NCI-H345 treated with DMSO at 0.1 percent for 48 hours (cell line): ENCODE measurements at regions not wholly inside any gene's neighbourhood (a gene's known extent, or its start where the extent isn't known, plus 50 kb on each side); places are given as distances from the start of the nearest gene placed in this dataset.

Experiments used
- DNase-seq: peaks from one replicate; lab custom pipeline; 2025; ENCODE audit not compliant: unreplicated experiment; lab: John Stamatoyannopoulos, UW

- DNase-seq, result no peak
Measured at GRCh38 chr22:46077669-46078099, 72.6 kb upstream of the PPARA start.

DNA sequence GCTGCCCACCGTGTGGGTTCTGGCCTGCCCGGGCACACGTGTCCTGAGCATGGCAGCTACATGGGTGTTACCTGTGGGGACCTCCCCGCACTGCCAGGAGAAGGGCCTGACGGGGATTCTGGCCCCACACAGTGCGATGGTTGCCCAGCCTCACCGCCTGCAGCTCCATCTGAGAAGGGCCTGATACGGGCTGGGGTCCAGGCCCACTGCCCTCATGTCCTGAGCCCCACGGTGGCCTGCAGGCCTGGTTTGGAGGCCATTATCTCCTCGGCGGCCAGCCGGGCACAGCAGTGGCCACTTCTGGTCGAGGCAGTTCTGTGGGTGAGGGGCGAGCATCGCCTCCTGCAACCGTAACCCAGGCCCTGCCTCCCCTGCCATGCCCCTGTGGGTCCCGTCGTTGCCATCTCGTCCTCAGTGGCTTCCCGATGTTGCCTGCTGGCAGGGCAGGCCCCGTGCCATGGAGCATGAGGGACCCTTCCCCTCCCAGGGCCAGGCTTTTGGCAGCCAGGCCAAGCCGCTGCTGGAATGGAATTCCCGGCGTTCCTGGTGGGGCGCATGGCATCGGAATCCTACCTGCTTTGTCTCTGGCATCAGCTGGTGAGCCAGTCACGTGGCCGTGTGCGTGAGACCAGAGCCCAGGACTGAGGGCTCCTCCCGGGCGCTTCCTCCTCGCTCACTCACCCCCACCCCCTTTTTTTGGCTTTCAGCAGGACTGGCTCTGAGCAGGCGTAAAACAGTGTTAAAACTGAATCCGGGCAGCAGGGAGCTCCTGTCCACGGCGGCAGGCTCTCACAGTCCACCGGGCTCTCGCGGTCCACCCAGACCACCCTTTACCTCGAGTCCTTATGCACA lies 71.9 kb upstream of the PPARA start:
- no peak for DNase-seq

DNA sequence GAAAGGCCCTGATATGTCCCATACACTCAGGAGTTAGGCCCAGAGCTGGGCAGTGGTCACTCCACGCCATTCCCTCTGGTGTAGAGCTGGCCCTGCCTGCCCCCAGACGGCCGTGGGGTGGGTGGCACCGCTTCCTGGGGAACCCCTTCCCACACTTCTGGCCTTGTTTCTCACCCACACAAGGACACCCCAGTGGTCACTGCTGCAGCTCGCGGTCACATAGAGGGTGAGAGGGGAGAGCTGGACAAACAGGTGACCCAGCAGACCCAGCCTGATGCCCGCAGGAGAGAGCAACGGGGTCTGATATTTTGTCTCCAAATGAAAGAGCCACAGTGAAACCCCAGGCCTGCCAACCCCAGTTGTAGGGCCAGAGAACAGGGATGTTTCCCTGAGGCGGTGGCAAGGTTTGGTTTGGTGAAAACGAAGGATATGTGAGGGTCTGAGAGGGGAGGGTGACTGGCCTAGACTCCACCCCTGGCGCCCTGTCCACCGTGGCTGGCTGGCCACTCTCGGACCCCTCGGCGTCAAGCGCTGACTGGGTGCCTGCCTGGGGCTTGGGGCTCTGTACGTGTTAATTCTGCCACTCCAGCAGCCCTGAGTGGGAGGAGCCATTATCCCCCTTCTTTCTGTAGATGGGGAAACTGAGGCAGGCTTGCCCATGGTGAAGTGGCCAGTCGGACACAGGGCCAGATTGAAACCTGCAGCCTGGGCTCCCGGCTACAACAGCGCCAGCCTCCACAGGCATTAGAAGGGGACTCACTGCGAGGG lies 71.0 kb upstream of the PPARA start:
- no peak for DNase-seq

- no peak for DNase-seq
Measured at GRCh38 chr22:46079861-46080821, 70.2 kb upstream of the PPARA start.

- DNase-seq, result no peak
Measured at GRCh38 chr22:46081036-46081830, 69.1 kb upstream of the PPARA start.

GRCh38 chr22:46081831-46082210 lies 68.5 kb upstream of the PPARA start:
- DNase-seq, result no peak

- no peak for DNase-seq
Measured at GRCh38 chr22:46082633-46083032, 67.7 kb upstream of the PPARA start.

GRCh38 chr22:46083383-46084350 lies 66.7 kb upstream of the PPARA start:
- DNase-seq, result no peak

GRCh38 chr22:46084376-46084775 lies 66.0 kb upstream of the PPARA start:
- DNase-seq, result no peak

DNA sequence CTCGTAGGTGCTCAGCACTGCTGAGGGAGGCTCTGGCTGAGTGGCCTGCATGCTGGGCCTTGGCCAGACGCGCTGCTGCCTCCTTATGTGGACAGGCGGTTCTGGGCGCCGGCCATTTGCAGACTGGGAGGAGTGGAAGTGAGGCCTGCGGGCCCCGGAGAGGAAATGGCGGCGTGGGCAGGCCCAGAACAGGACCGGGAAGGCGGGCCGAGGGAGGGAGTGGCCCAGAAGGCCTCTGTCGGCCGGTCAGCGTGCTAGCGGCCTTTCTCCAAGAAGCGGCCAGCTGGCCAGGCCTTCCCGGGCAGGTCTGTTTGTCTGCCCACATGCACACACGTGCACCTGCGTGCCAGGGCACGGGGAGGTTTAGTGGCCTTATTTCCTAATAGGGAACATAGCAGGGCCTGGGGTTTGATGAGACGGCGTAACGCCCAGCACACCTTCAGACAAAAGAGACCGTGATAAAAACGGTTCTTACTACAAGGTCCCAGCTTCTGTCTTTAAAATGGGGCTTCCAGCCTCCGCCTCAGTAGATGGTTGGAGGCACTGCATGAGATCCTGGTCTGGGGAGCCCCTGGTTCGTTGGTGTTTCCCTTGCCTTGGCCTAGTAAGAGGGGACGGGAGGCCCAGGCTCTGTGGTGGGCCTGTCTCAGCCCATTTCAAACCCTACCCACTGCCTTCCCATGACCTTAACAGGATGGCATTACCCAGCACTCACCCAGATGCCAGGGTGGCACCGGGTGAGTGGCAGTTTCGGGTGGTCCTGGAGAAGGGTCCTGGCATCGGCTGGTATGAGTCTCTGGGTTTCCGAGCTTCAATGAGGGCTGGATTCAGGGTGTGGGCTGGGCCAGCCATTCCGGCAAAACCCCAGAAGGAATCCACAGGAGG lies 65.1 kb upstream of the PPARA start:
- no peak for DNase-seq

DNA sequence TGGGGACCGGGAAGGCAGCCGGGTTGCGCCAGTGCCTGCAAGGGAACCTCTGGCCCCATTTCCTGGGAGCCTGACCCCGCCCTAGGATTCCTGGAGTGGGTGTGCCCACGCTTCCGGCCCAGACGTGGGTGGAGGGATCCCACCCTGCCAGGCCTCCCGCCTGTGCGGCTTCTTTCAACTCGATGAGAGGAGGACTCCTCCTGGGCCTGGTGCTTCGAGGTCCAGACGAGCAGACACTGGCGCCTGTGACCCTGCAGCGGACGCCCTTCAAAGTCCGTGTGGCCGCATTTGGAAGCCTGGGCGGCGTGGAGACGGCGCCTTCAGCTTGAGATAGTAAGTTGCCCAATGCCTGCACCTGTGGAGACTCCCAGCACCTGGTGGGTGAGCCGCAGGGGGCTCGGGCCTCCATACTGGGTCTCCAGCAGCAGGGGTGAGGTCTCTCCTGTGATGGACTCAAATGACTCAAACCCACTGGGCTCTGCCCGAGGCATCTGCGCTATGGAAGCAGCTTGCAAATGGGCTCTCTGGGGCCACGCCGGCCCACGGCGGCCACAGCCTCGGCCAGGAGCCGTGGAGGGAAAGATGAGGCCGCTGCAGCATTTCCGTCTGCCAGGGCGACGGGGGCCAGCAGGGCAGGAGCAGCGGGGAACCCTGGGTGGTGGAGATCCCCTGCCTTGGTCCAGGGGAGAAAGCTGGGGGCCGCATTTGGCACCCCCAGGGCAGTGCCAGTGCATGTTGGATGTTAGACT lies 64.3 kb upstream of the PPARA start:
- DNase-seq, result no peak

- no peak for DNase-seq
Measured at GRCh38 chr22:46086577-46087335, 63.6 kb upstream of the PPARA start.

DNA sequence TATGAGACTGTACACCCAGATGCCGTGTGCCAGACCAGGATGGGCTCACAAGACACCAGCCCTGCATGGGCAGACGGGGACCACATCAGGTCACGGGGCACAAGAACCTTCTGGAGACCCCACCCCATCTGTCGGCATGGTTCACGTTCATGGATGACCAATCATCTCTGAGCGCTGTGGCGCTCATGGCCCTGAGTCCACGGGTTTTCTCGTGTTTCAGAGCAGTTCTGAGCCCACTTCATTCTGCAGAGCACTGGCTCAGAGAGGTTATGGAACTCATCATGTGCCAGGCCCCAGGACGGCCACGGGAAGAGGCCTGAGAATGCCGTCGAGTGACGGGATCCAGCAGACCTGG lies 63.0 kb upstream of the PPARA start:
- DNase-seq, result no peak

DNA sequence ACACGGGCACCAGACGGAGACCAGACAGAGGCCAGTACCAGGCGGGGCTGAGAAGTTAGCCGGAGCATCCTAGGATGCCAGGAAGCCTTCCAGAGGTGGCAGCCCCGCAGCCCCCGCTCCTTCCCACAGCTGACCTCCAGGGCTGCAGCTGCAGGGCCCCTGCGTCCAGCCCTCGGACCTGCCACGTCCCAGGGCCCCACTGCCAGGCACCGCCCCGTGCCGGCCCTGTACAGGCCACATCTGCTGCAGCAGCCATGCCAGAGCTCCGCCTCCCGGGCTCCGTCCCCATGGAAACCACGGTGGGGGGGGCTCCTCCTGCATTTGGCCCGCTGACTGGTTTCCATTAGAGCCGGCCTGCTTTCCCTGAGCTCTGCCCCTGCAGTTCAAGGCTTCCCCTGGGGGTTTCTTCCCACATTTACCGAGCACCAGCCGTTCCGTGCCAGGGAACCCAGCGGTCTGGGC lies 62.5 kb upstream of the PPARA start:
- DNase-seq, result no peak

- DNase-seq, result no peak
Measured at GRCh38 chr22:46088541-46089311, 61.6 kb upstream of the PPARA start.

- DNase-seq, result no peak
Measured at GRCh38 chr22:46089426-46090035, 60.8 kb upstream of the PPARA start.
